Left lobe of liver (tissue), 2 donors: ENCODE measurements at regions not wholly inside any gene's neighbourhood (a gene's known extent, or its start where the extent isn't known, plus 50 kb on each side); places are given as distances from the start of the nearest gene placed in this dataset.
"Not testable (repeated sequence)": the region's sequence is repeated elsewhere in the genome, so short reads cannot be mapped to it uniquely, and the experiment has no call there.

Source experiments
- ATAC-seq: fragments of 200-7000 bp; cut with Tn5 transposase; one replicate; pipeline ENCODE4 v1.9.1; 2020; ENCODE audit warnings: mild to moderate bottlenecking, moderate library complexity
- DNase-seq: peaks from one replicate; pipeline ENCODE4 v3.0.0-alpha.2; 2020; ENCODE audit warnings: low spot score
- donor health status: DM: no; HTN: no; CAD: no; lungs with moderate emphysema.
- donor health status: DM: no; HTN: yes; CAD: no.

DNA sequence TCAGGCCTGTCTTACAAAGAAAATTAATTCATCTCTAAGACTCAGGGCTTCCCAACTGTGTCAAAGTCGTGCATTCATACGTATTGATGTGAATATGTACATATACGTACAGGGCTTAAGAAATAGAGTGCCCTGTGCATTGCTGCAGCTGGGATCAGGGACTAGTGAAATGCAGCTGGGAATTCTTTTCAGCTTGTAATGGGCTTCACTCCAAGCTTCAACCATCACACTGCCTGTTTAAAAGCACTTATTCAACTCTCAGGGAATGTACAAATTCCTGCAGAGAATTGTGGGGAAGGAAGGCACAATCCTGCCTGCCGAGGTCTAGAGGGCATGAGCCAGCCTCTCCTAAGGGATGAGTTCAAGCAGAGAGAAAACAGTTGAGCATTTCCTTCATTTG lies 59.6 kb upstream of the MAN2A1 start:
- no peak for ATAC-seq
- DNase-seq: no peak

DNA sequence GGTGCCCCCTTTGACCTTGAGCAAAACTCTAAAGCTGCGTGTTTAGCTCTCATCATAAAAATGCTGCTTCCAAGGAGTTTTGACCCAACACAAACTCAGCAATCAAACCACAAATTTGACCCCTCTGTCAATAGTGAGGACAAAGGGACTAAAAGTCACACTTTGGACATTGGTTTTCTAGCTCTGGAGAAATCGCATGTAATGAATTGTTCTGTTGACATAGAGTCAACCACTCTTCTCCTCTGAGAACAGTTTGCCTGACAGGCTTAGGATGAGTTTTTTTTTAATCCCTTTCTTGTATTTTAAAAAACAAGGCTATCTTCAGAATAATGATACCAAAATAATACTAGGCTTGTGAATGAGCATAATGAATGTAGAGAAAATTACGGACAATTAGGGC lies 61.1 kb upstream of the MAN2A1 start:
- ATAC-seq: no peak

DNA sequence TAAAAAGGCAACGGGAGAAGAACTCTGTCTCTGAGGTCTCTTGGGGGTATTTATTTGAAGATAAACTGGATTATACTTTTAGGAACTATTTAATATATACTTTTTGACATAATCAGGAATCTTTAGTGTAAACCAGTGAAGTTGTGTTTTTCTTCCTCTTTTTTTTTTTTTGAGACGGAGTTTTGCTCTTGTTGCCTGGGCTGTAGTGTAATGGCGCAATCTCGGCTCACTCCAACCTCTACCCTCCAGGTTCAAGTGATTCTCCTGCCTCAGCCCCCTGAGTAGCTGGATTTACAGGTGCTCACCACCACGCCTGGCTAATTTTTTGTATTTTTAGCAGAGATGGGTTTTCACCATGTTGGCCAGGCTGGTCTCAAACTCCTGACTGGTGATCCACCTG lies 68.5 kb upstream of the MAN2A1 start:
- ATAC-seq, DNase-seq: not testable (repeated sequence)

More for the DNA sequence above, 61.1 kb upstream of the MAN2A1 start:
- DNase-seq: no peak

DNA sequence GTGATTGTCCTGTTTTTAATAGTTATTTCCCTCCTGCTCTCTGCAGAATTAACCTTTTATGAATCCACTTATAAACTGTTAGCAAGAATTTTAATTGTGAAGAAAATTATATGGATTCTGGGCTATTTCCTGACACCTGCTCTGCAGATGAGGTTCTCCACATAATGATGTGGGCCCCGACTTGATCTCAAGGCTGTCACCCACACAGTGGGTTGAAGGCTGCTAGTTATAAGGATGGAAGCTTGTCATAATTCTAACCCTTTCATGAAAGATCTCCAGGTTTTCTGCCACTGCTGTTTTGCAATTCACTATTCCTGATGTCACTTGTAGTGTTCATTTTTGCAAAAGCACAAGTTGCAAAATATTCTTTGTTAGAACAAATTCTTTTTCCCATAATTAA lies 69.1 kb upstream of the MAN2A1 start:
- DNase-seq (no peak), ATAC-seq (no peak)

DNA sequence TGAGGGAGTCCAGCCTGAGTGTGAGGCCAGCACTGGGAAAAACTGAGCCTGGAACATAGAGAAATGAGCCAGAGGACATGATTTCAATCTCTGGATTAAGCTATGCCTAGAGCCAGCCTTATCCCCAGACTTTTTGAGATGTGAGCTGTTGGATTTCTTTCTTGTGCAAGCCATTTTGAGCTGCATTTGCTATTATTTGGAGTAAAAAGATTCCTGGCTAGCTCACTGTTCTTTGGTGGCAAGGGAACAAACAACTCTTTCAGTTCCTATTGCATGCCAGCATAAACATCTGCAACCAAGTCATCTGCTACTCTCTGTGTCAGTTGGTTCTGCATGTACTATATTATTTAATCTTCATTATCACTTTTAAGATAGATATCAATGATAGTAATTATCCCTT lies 70.1 kb upstream of the MAN2A1 start:
- DNase-seq (no peak), ATAC-seq (no peak)

DNA sequence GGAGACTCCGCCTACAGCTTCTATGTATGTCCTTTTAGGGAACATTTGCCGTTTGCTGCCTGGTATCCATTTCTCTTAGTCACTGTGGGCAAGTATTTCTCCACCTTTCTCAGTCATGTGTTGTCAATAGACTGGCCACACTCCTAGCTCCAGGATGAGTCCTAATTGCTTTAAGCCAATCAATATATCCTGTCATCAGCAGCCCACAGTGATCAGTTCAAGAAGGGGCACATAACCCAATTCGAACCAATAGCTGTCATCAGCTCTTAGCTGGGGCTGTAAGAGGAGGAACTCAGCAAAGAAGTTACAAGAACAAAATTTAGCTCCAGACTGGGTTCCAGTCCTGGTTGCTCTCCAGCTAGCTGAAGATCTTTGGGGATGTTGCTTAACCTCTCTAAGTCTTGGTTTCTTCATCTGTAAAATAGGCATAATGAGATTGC lies 70.7 kb upstream of the MAN2A1 start:
- DNase-seq (no peak), ATAC-seq (no peak)

DNA sequence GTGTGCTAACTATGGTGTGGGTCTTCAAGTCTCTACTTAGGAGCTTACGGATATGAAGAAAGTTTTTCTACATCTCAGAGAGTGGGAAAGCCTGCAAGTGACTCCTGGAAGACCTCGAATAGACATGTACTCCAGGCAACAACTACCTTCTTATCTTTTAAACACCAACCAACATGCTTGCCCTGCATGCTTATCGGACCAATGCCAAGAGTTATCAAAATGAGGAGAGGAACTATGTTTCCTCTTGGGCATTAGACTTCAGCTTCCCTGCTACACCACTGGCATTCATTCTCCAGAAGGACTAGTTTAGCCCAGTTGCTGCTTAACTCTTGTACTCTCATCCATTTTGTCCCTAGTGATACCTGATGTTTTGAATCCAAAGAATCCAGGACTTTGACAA lies 74.7 kb upstream of the MAN2A1 start:
- ATAC-seq: no peak
- DNase-seq: no peak

DNA sequence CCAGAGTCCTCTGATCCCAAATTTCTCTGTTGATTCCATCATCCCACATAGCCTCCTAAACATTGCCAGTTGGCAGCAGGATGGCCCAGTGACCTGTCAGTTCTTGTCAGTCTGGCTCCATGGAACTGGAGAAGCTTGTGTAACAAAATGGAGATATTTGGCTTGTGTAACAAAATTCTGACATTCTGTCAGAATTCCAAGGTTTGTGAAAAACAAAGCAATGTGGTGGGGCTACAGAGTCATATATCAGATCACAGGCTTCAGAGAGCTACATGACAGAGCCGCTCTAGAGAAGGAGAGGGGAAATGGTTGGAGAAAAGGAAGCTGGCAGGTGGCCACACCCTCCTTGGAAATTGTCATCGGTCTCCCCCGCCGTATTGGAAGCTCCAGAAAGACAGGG lies 75.4 kb upstream of the MAN2A1 start:
- ATAC-seq: no peak
- no peak for DNase-seq

DNA sequence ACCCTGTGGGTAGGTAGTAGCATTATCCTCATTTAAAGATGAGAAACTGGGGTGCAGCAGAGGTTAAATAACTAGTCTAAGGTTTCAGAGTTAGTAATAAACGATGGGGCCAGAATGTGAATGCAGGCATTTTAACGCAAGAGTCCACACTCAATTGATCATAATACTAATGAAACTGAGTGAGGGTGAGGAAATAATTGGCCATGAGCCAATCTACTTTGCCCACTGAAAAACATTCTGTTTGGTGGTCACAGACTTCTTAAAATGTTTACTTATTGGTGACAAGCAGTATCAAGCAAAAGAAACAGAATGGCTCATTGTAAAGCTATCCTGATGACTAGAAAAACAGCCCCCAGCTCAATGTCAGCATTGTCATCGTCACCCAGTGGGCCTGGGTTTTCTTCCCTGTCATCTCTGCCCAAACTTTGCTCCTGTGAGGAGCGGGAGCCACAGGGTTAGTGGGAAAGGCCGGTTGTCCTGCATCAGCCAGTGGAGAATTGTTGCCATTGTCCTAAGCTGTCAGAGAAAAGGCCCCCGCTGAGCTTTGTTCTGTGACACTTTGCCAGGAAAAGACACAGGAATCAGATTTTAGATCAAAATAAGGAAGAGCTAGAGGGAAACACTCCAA lies 77.3 kb upstream of the MAN2A1 start:
- ATAC-seq (no peak), DNase-seq (no peak)

DNA sequence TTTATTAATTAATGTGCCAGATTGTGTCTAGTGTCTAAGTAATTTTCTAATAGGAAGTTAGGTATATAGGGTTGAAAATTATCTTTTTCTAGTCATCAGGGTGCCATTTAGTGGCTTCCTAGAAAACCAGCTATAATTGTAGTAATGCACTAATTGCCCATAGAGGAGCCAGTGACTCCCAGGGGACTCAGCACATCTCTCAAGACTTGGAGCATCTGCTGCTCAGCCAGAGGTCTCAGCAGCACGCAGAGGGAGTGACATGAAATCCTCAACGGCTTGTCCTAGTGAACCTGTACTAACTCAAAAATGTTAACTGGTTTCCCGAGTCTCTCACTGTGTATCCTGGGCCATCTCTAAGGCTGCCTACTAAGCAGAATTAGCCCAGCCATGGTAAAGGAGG lies 78.2 kb upstream of the MAN2A1 start:
- DNase-seq: no peak
- ATAC-seq: no peak

DNA sequence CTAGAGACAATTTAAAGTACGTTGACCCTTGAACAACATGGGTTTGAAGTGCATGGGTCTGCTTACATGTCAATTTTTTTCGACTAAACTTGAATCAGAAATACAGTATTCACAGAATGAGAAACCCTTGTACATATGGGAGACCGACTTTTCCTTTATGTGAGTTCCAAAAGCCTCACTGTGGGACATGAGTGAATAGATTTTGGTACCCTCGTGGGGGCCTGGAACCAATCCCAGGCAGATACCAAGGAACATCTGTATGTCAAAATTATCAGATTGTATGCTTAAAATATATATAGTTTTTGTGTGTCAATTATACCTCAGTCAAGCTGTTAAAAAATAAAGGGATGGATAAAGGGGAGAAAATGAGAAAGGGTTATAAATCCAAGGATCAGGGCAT lies 78.7 kb upstream of the MAN2A1 start:
- no peak for DNase-seq

DNA sequence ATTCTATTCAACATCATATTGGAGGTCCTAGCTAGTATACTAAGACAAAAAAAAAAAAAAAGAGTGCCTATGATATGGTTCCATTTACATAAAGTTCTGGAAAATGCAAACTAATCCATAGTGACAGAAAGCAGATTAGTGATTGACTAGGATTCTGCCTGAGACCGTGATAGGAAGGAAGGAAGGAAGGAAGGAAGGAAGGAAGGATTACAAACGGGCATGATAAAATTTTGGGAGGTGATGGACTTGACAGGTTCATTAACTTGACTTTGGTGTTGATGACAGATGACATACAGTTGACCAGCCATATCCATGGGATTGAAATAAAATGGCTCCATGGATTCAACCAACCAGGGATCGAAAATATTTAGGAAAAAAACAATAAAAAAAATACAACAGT lies 79.1 kb upstream of the MAN2A1 start:
- DNase-seq (no peak), ATAC-seq (no peak)

More for the DNA sequence above, 78.7 kb upstream of the MAN2A1 start:
- ATAC-seq: no peak

DNA sequence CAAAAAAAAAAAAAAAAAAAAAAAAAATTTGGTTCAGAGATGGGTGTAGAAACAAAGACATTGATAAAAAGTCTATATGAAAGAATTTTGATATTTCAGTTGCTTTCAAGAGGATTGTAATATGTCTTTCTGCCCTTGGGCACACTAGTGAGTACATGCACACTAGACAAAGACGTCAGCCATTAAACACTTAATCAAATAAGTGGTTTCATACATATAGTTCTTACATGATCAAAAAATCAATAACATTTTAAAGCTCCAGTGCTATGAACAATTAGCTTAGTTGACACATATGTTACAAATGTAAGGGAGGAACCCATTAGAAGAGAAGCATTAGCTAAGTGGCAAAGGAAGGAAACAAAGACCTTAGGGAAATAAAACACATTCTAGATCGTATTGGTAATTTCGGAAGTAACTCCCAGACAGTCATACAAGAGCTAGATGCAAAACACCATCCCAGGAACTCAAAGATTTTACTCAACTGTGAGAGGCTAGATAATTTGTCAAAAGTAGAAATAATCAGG lies 84.5 kb upstream of the MAN2A1 start:
- ATAC-seq: no peak
- no peak for DNase-seq

DNA sequence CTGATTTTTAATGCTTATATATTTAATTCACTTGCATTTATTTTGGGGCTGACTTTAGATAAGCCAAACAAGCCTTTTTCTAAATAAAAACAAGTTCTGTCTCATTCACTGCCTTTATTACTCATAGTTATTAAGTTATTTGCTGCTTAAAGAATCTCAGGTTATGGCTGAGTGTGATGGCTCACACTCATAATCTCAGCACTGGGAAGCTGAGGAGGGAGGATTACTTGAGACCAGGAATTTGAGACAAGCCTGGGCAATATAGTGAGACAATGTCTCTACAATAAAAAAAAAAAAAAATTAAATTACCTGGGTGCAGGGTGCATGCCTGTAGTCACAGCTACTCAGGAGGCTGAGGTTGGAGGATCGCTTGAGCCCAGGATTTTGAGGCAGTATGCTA lies 85.0 kb upstream of the MAN2A1 start:
- ATAC-seq (no peak), DNase-seq (no peak)

DNA sequence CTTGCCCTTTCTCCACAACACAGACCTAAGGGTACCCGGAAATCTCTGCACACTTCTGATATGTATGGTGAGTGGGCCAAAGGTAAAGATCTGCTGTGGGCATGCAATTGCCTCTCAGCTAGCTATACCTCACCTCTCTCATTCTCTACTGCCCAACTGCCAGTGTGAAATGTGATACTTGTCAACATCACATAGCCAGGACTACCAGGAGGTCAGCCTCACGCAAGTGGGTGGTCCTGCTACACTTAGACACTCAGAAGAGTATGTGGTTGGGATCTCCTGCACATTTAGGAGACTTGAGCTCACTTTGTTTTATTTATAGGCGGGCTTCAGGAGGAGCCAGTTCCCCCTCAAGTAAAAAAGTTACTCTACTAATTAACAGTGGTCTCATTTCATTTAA lies 88.0 kb upstream of the MAN2A1 start:
- no peak for ATAC-seq

DNA sequence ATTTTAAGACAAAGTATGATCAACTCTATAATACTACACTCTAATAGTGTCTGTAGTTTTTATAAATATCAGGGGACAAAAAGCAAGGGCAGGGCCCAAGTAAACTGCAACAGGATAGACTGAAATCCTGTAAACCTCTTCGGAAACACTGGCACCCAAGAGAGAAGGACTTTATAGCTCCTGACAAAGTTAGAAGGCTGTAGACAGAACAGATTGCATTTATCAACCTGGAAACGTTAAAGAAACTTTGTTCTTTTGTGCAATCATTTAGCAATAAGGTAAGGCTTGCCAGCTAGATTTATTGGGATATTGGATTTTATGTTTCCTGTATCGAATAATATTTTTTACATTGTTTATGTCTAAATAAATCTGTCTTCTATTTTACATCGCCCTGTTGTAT lies 91.8 kb upstream of the MAN2A1 start:
- peak; percentile 85 for ATAC-seq
- DNase-seq: no peak

More for the DNA sequence above, 88.0 kb upstream of the MAN2A1 start:
- no peak for DNase-seq

DNA sequence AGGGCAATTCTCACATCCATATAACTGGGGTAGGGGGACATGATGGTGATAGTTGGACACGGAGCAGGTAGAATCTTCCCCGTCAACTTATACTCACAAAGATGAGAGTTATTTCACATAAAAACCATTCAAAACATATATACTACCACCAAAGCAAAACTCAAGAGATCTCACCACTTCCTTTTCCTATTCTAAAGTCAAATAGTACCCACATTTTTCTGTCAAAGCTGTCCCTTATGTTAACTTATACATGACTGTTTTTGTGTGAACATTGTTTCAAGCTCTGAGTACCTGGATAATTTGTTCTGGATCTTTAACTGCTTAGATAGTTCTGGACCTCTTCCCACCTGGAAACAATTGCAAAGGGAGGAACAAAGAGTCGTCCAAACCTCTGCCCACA lies 95.5 kb upstream of the MAN2A1 start:
- ATAC-seq: no peak
- no peak for DNase-seq

DNA sequence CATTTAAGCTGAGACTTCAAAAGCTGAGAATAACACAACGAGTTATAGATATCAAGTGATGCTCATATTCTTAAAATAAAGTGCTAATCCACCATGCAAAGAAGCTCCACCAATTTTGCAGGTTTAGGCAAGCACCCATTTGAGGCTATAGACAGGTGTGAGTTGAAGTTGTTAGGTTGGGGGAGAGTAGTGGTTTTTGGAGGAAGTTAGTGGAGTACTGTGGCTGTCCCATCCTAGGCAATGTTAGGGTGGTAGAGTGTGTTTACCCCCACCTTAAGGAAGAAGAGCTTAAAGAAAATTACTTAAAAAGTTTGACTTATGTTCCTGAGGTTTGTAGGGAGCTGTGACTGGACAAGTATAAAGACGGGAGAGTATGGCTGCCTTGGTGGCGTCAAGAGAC lies 98.9 kb upstream of the MAN2A1 start:
- DNase-seq (no peak), ATAC-seq (no peak)

DNA sequence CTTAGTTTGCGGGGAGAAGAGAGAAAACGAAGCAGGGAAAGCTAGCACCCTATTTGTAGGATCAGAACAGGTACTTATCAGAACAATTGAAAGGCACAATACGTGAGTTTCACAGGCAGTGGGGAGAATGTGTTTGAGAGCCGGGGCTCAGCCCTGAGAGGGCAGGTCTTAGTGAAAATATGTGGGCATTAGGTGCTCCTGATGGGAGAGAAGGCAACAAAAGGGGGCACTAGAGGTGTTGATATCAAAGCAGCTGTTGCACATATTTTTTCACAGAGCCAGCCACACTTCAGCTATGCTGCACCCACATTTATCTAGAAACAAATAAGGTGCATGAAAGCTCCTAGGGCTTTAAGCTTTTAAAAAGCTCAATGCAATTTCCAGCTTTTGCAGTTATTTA lies 99.7 kb upstream of the MAN2A1 start:
- DNase-seq (no peak), ATAC-seq (no peak)

DNA sequence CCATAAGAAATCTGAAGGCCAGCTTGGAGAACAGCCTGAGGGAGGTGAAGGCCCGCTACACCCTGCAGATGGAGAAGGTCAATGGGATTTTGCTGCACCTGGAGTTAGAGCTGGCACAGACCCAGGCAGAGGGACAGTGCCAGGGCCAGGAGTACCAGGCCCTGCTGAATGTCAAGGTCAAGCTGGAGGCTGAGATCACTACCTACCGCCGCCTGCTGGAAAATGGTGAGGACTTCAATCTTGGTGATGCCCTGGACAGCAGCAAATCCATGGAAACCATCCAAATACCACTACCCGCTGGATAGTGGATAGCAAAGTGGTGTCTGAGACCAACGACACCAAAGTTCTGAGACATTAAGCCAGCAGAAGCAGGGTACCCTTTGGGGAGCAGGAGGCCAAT lies 100.5 kb upstream of the MAN2A1 start:
- ATAC-seq (no peak), DNase-seq (no peak)

DNA sequence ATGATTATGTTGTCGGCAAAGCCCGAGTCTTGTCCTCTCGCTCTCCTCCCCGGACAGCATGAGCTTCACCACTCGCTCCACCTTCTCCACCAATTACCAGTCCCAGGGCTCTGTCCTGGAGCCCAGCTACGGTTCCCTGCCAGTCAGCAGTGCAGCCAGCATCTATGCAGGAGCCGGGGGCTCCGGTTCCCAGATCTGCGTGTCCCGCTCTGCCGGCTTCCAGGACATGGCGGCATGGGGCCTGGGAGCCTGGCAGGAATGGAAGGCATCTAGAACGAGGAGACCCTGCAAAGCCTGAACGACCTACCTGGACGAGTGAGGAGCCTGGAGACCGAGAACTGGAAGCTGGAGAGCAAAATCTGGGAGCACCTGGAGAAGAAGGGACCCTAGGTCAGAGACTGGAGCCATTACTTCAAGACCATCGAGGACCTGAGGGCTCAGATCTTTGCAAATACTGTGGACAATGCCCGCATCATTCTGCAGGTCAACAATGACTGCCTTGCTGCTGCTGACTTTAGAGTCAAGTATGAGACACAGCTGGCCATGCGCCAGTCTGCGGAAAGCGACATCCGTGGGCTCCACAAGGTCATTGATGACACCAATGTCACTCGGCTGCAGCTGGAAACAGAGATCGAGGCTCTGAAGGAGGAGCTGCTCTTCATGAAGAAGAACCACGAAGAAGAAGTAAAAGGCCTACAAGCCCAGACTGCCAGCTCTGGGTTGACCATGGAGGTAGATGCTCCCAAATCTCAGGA lies 101.3 kb upstream of the MAN2A1 start:
- no peak for DNase-seq

DNA sequence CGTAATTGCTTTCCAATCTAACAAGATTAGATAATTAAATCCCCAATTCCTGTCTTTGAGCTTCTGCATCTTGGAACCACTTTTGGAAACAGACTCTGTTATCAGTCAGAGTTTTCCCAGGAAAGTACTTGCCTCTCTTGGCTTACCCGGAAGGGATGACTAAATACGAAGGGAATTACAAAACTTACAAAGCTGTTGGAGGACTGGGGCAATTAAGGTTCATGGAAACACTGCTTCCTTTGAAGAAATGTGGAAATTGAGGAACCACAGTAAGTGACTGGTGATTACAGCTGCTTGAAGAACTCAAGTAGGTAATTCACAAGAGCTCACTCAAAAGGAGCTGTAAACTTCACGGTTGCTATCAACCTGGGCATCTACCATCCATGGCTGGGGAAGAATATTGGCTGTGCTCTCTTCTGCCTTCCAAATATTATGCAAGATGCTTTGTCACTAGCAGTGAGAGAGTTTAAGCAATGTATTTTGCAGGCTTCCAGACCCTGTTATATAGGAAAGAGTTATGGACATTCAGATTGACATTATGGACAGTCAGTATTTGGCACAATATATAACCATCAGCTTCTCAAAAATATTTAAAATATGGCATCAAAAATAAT lies 104.6 kb upstream of the MAN2A1 start:
- no peak for ATAC-seq

More for the DNA sequence above, 101.3 kb upstream of the MAN2A1 start:
- no peak for ATAC-seq

More for the DNA sequence above, 104.6 kb upstream of the MAN2A1 start:
- DNase-seq: no peak
